Progenitor cell of endocrine pancreas (in vitro differentiated cells): ENCODE measurements at regions not wholly inside any gene's neighbourhood (a gene's known extent, or its start where the extent isn't known, plus 50 kb on each side); places are given as distances from the start of the nearest gene placed in this dataset.

Experiments used
- DNase-seq: peaks from one replicate; pipeline ENCODE4 v3.0.0; 2021; ENCODE audit warnings: low spot score; ENCODE audit not compliant: unreplicated experiment
- H3K27ac Mint-ChIP-seq: 2 replicates; pipeline ENCODE4 v1.8.0; 2021; ENCODE audit warnings: mild to moderate bottlenecking, moderate library complexity, mixed read lengths
- H3K27me3 Mint-ChIP-seq: 2 replicates; pipeline ENCODE4 v1.8.0; 2021; ENCODE audit warnings: mixed read lengths
- H3K36me3 Mint-ChIP-seq: 2 replicates; pipeline ENCODE4 v1.8.0; 2022; ENCODE audit warnings: mixed read lengths; ENCODE audit not compliant: insufficient read depth
- H3K4me1 Mint-ChIP-seq: 2 replicates; pipeline ENCODE4 v1.8.0; 2021; ENCODE audit warnings: low read depth, mixed read lengths
- H3K4me3 Mint-ChIP-seq: 2 replicates; pipeline ENCODE4 v1.8.0; 2021; ENCODE audit warnings: low read depth, mild to moderate bottlenecking, moderate library complexity, mixed read lengths
- H3K9me3 Mint-ChIP-seq: 2 replicates; pipeline ENCODE4 v1.8.0; 2021; ENCODE audit warnings: low read depth, mixed read lengths
- CTCF ChIP-seq: fragments of 200-600 bp; sonication (generic); IDR thresholded peaks from one replicate; pipeline ENCODE4 v1.5.0; 2021; ENCODE audit warnings: antibody characterized with exemption, mild to moderate bottlenecking; ENCODE audit not compliant: unreplicated experiment

- peak overlapping the region; percentile 26 for H3K27ac Mint-ChIP-seq
- no peak for DNase-seq
- H3K4me1 Mint-ChIP-seq: peaks cover 18% of the 10 kb centered on the region
- no peak overlapping the region for H3K4me3 Mint-ChIP-seq
- no peak for TF ChIP-seq CTCF
- H3K9me3 Mint-ChIP-seq: no peaks in the 10 kb centered on the region
- no peaks in the 10 kb centered on the region for H3K27me3 Mint-ChIP-seq
- H3K36me3 Mint-ChIP-seq: no peaks in the 10 kb centered on the region
Observed at GRCh38 chr4:11614426-11614825, 185.7 kb upstream of the HS3ST1 start.

- no peak overlapping the region for H3K27ac Mint-ChIP-seq
- H3K4me1 Mint-ChIP-seq: peaks cover 8% of the 10 kb centered on the region
- TF ChIP-seq CTCF: no peak
- H3K27me3 Mint-ChIP-seq: no peaks in the 10 kb centered on the region
- no peak for DNase-seq
- H3K4me3 Mint-ChIP-seq: no peak overlapping the region
- no peaks in the 10 kb centered on the region for H3K36me3 Mint-ChIP-seq
- no peaks in the 10 kb centered on the region for H3K9me3 Mint-ChIP-seq
Observed at GRCh38 chr4:11611868-11612267, 183.2 kb upstream of the HS3ST1 start.

DNA sequence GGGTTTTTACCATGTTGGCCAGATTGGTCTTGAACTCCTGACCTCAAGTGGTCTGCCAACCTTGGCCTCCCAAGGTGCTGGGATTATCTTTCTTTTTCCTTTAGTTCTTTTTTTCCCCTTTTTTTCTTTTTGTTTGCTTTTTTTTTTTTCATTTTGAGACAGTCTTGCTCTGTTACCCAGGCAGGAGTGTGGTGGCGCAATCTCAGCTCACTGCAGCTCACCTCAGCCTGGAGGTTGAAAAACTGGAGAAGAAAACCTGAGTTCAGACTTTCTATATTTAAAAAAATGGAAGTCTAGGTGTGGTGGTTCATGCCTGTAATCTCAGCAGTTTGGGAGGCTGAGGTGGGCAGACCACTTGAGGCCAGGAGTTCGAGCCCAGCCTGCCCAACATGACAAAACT is 181.1 kb upstream of the HS3ST1 start:
- Mint-ChIP-seq H3K27me3 (no peaks in the 10 kb centered on the region), H3K9me3 (no peaks in the 10 kb centered on the region), H3K4me1 (peaks cover 8% of the 10 kb centered on the region), H3K4me3 (no peak overlapping the region), H3K36me3 (no peaks in the 10 kb centered on the region), H3K27ac (no peak overlapping the region)
- TF ChIP-seq CTCF: no peak
- DNase-seq: no peak

DNA sequence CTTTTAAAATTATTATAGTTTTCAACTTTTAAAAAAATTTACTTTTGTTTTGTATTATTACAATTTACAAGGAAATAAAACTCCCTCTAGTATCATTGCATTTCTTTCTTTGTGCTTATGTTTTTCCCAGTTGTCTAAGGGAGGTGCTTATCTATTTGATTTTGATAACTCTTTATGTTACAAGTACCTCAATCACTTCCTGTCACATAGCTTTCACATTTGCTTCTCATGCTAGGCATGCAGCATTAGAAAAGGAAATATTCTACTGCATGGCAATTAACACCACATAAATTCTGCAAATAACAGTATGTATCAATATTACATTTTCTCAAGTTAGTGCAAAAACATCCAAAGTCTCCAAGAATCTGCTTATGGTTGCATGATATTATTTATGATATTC is 180.3 kb upstream of the HS3ST1 start:
- Mint-ChIP-seq H3K4me1 (peaks cover 1% of the 10 kb centered on the region), H3K27ac (no peak overlapping the region), H3K27me3 (no peaks in the 10 kb centered on the region), H3K36me3 (no peaks in the 10 kb centered on the region), H3K9me3 (no peaks in the 10 kb centered on the region), H3K4me3 (no peak overlapping the region)
- DNase-seq: no peak
- no peak for TF ChIP-seq CTCF

- no peaks in the 10 kb centered on the region for H3K36me3 Mint-ChIP-seq
- no peaks in the 10 kb centered on the region for H3K9me3 Mint-ChIP-seq
- no peak overlapping the region for H3K4me3 Mint-ChIP-seq
- no peak for TF ChIP-seq CTCF
- H3K27me3 Mint-ChIP-seq: no peaks in the 10 kb centered on the region
- H3K4me1 Mint-ChIP-seq: no peaks in the 10 kb centered on the region
- H3K27ac Mint-ChIP-seq: no peak overlapping the region
- DNase-seq: no peak
Observed at GRCh38 chr4:11606078-11606477, 177.4 kb upstream of the HS3ST1 start.
